Ascending aorta (tissue), 2 donors: ENCODE measurements at regions not wholly inside any gene's neighbourhood (a gene's known extent, or its start where the extent isn't known, plus 50 kb on each side); places are given as distances from the start of the nearest gene placed in this dataset.
"Not testable (repeated sequence)": the region's sequence is repeated elsewhere in the genome, so short reads cannot be mapped to it uniquely, and the experiment has no call there.

Experiments used
- DNase-seq, 2 donors: peaks; one replicate each; pipeline ENCODE4 v3.0.0-alpha.2; 2019; ENCODE audit warnings: low spot score in 2 of 2
- H3K27ac ChIP-seq, 2 donors: fragments of 200-600 bp; sonication (generic); one replicate each; pipeline ENCODE4 v1.5.1; 2016 to 2017; ENCODE audit warnings: mild to moderate bottlenecking in 1 of 2
- H3K27me3 ChIP-seq: fragments of 200-600 bp; sonication (generic); one replicate; pipeline ENCODE4 v1.5.1; 2017
- H3K36me3 ChIP-seq, 2 donors: fragments of 200-600 bp; sonication (generic); one replicate each; pipeline ENCODE4 v1.5.1; 2016
- H3K4me1 ChIP-seq, 2 donors: fragments of 200-600 bp; sonication (generic); one replicate each; pipeline ENCODE4 v1.5.1; 2016 to 2017; ENCODE audit warnings: mild to moderate bottlenecking in 1 of 2
- H3K4me3 ChIP-seq, 2 donors: fragments of 200-600 bp; sonication (generic); one replicate each; pipeline ENCODE4 v1.5.1; 2016 to 2017; ENCODE audit warnings: mild to moderate bottlenecking in 1 of 2
- H3K9me3 ChIP-seq, 2 donors: fragments of 200-600 bp; sonication (generic); one replicate each; pipeline ENCODE4 v1.5.1; 2016
- CTCF ChIP-seq, 3 experiments: fragments of 200-600 bp in 2 of 3; fragments of 450-650 bp in 1 of 3; sonication (generic) in 2 of 3; IDR thresholded peaks; one replicate each; pipeline ENCODE4 v1.5.1; 2016 to 2019; ENCODE audit warnings: antibody characterized with exemption in 3 of 3, mild to moderate bottlenecking in 1 of 3, moderate library complexity in 1 of 3
- intact Hi-C: fragments of 100-400 bp; cut with DNase I; formaldehyde crosslinking; loops from one replicate; pipeline ENCODE4 v1.15.1; 2023

GRCh38 chr21:41570791-41571355 lies 62.9 kb upstream of the TMPRSS2 start:
- intact Hi-C loops: no loop called here
- peaks cover 0 to 17% of the 10 kb centered on the region in 2 donors for H3K9me3 ChIP-seq
- H3K27ac ChIP-seq: no peak overlapping the region
- H3K4me3 ChIP-seq: no peak overlapping the region
- no peaks in the 10 kb centered on the region for H3K36me3 ChIP-seq
- no peaks in the 10 kb centered on the region for H3K4me1 ChIP-seq
- TF ChIP-seq CTCF (IDR thresholded peaks at IDR 0.05): no peak
- H3K27me3 ChIP-seq: no peaks in the 10 kb centered on the region
- DNase-seq: no peak

DNA sequence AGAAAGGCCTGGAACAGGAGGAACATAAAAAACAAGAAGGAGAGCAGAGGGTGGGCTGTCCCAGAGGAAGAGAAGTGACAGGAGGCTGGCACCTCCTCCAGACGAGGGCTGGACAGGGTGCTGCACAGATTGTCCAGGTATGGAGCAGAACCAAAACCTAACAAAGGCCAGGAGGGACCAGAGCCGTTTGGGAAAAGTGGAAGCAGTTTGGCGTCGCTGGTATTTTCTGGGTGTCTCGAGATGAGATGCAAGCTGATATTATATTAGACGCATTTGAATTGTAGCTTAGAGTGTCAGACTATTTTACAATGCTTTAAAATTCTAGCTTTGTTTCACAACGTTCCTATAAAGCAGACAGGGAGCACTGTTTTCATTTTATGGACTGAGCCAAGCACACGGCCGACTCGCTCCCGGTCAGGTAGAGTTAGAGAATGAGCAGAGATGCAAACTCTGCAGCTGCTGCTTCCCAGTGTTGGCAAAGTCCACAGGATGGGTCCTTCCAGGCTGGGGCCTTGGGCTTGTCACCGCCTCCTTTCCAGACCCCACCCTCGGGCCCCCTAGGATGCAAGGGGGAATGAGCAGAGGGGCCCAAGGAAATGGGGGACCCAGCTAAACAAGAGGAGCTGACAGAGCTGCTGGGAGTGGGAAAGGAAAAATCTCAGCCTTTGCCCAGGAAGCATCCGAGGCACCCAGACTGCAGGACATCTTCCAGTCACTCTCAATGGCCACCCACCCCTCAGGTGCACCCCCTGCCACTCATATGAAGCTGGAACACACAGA lies 60.8 kb upstream of the TMPRSS2 start:
- Histone ChIP-seq H3K4me3 (no peak overlapping the region), H3K4me1 (no peaks in the 10 kb centered on the region), H3K36me3 (no peaks in the 10 kb centered on the region), H3K27me3 (no peaks in the 10 kb centered on the region), H3K9me3 (peaks cover 0 to 17% of the 10 kb centered on the region in 2 donors), H3K27ac (no peak overlapping the region)
- DNase-seq: no peak
- intact Hi-C loops: no loop called here
- TF ChIP-seq CTCF (IDR thresholded peaks at IDR 0.05): no peak

DNA sequence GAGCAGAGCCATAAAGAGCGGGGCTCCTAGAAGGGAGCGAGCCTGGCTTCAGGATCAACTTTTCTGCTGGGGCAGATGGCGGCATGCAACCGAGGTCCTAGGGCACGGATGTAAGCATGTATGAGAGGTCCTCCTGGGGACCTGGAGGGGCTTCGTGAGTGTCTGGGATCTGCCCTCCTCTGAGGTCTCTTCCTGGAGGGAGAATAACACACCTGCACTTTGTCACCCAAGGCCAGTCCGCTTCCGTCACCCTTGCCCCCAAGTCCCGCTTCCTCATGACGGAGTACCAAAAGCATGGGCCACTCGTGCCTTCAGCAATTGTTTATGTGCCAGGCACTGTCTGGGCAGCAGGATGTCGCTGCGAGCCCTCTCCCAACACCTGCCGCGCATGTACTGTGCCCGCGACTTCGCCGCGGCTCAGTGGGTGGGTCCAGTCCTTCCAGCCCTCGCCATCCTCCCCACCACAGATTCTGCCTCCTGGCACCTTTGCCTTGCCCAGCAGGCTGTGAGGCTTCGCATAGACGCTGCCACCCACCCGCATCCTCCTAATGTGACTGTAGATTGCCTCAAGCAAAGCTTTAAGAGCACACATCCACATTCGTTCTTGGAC lies 60.0 kb upstream of the TMPRSS2 start:
- no peak for TF ChIP-seq CTCF (IDR thresholded peaks at IDR 0.05)
- Histone ChIP-seq H3K9me3 (peaks cover 0 to 15% of the 10 kb centered on the region in 2 donors), H3K4me1 (no peaks in the 10 kb centered on the region), H3K27me3 (no peaks in the 10 kb centered on the region), H3K36me3 (no peaks in the 10 kb centered on the region), H3K27ac (no peak overlapping the region), H3K4me3 (no peak overlapping the region)
- intact Hi-C loops: no loop called here
- no peak for DNase-seq

GRCh38 chr21:41567237-41567636 lies 59.3 kb upstream of the TMPRSS2 start:
- DNase-seq, H3K27me3 ChIP-seq, H3K27ac ChIP-seq, intact Hi-C loops, H3K36me3 ChIP-seq, H3K4me1 ChIP-seq, H3K9me3 ChIP-seq, H3K4me3 ChIP-seq: not testable (repeated sequence)

DNA sequence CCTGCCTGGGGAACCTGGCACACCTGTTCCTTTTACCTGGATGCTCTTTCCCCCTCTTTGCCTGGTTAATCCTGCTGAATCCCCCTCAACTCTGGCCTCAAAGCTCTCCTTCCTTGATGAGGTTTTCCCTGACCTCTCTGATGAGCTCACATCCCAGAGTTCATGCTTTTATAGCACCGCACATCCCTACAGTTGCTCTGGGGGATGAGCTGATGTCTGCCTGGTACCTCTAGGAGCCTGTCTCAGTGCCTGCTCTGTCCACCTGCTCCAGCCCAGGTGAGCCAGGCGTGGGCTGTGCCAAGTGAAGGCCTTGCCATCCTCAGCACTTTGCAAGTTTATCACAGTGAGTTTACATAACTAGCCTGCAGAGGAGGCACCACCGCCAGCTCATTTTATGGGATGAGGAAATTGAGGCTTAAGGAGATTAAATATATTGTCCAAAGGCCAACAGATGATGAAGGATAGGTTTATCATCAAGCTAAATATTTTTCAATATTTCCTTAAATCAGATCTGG lies 58.6 kb upstream of the TMPRSS2 start:
- no peak overlapping the region for H3K27ac ChIP-seq
- intact Hi-C loops: no loop called here
- H3K9me3 ChIP-seq: peaks cover 0 to 2% of the 10 kb centered on the region in 2 donors
- no peak for TF ChIP-seq CTCF (IDR thresholded peaks at IDR 0.05)
- H3K27me3 ChIP-seq: no peaks in the 10 kb centered on the region
- no peak overlapping the region for H3K4me3 ChIP-seq
- DNase-seq: no peak
- H3K36me3 ChIP-seq: no peaks in the 10 kb centered on the region
- no peaks in the 10 kb centered on the region for H3K4me1 ChIP-seq

DNA sequence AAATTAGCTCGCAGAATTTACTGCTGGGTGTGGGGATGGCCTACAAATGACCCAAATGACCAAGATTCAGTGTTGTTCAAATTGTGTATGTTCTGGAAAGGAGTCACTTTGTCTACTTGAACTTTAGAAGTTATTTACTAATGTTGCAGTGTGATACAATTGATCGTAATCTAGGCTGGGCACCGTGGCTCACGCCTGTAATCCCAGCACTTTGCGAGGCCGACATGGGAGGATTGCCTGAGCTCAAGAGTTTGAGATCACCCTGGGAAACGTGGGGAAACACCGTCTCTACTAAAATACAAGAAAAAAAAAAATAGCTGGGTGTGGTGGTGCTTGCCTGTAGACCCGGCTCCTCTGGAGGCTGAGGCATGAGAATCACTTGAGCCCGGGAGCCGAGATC lies 57.6 kb upstream of the TMPRSS2 start:
- Histone ChIP-seq H3K27me3 (no peaks in the 10 kb centered on the region), H3K4me1 (no peaks in the 10 kb centered on the region), H3K36me3 (no peaks in the 10 kb centered on the region), H3K9me3 (no peaks in the 10 kb centered on the region), H3K4me3 (no peak overlapping the region), H3K27ac (no peak overlapping the region)
- intact Hi-C loops: no loop called here
- no peak for DNase-seq
- no peak for TF ChIP-seq CTCF (IDR thresholded peaks at IDR 0.05)
